Fibroblast of lung (primary cell): ENCODE measurements at regions not wholly inside any gene's neighbourhood (a gene's known extent, or its start where the extent isn't known, plus 50 kb on each side); places are given as distances from the start of the nearest gene placed in this dataset.
A peak's percentile ranks its signal among the peaks of the same experiment; 100 is the strongest.

Experiments used
- DNase-seq, 2 donors: peaks; one replicate each; pipeline versions ENCODE4 v3.0.0 to v3.0.0-alpha.2; 2010; ENCODE audit warnings: low read depth in 2 of 2
- H2AFZ ChIP-seq: 2 replicates; pipeline ENCODE4 v1.5.1; 2012; ENCODE audit warnings: low read length, control low read depth, inconsistent platforms
- H3K27ac ChIP-seq: 2 replicates; pipeline ENCODE4 v1.5.1; 2011; ENCODE audit warnings: low read length, control low read depth; ENCODE audit not compliant: insufficient read depth
- H3K27me3 ChIP-seq: 2 replicates; pipeline ENCODE4 v1.5.1; 2011; ENCODE audit warnings: mild to moderate bottlenecking, low read length; ENCODE audit not compliant: control insufficient read depth, insufficient read depth
- H3K36me3 ChIP-seq: 2 replicates; pipeline ENCODE4 v1.5.1; 2011; ENCODE audit warnings: low read length; ENCODE audit not compliant: control insufficient read depth, insufficient read depth
- H3K4me1 ChIP-seq: 2 replicates; pipeline ENCODE4 v1.5.1; 2011; ENCODE audit warnings: low read length; ENCODE audit not compliant: control insufficient read depth, insufficient read depth; ENCODE audit errors: extremely low read depth
- H3K4me2 ChIP-seq: 2 replicates; pipeline ENCODE4 v1.5.1; 2011; ENCODE audit warnings: low read length, control low read depth; ENCODE audit not compliant: insufficient read depth; ENCODE audit errors: extremely low read depth
- H3K4me3 ChIP-seq, 4 experiments: fragments of 200-600 bp in 1 of 4; sonication (generic) in 1 of 4; replicated peaks in 1 of 4; 2 replicates each; pipeline ENCODE4 v1.5.1; 2011 to 2016; ENCODE audit warnings: low read length in 4 of 4, low read depth in 3 of 4, mild to moderate bottlenecking in 3 of 4, control low read depth in 2 of 4, inconsistent platforms in 1 of 4, mixed read lengths in 1 of 4; ENCODE audit not compliant: insufficient read depth in 1 of 4; ENCODE audit errors: control extremely low read depth in 1 of 4
- H3K79me2 ChIP-seq: 2 replicates; pipeline ENCODE4 v1.5.1; 2012; ENCODE audit warnings: mild to moderate bottlenecking, low read length, inconsistent platforms; ENCODE audit not compliant: control insufficient read depth, insufficient read depth
- H3K9ac ChIP-seq: 2 replicates; pipeline ENCODE4 v1.5.1; 2011; ENCODE audit warnings: mild to moderate bottlenecking, low read length, control low read depth; ENCODE audit not compliant: insufficient read depth
- H3K9me3 ChIP-seq: 2 replicates; pipeline ENCODE4 v1.5.1; 2012; ENCODE audit warnings: low read depth, low read length; ENCODE audit not compliant: control insufficient read depth, insufficient read depth
- H4K20me1 ChIP-seq: 2 replicates; pipeline ENCODE4 v1.5.1; 2011; ENCODE audit warnings: low read length; ENCODE audit not compliant: control insufficient read depth, insufficient read depth; ENCODE audit errors: extremely low read depth
- CTCF ChIP-seq, 2 donors: IDR thresholded peaks in 1 of 2; conservative IDR thresholded peaks in 1 of 2; 1 replicate in 1 of 2; 2 replicates in 1 of 2; pipeline ENCODE4 v1.5.1; 2011 to 2012; ENCODE audit warnings: low read length in 2 of 2, control low read depth in 1 of 2, inconsistent platforms in 1 of 2, low read depth in 1 of 2, mild to moderate bottlenecking in 1 of 2
- EZH2 ChIP-seq: IDR thresholded peaks from 2 replicates; pipeline ENCODE4 v1.5.1; 2012; ENCODE audit warnings: low read length, control low read depth, mild to moderate bottlenecking; ENCODE audit errors: missing control alignments

GRCh38 chr2:46832543-46832942, 83.1 kb downstream of the MCFD2 start:
- DNase-seq, result no peak
- H2AFZ ChIP-seq, result no peak overlapping the region
- no peaks in the 10 kb centered on the region for H4K20me1 ChIP-seq
- H3K9ac ChIP-seq, result no peak overlapping the region
- TF ChIP-seq CTCF (conservative IDR thresholded peaks at IDR 0.05 in 1 of 2, IDR thresholded peaks at IDR 0.05 in 1 of 2; ENCODE audit: low read depth in 1 of 2, low read length in 2 of 2) (no peak), EZH2 (no peak)
- no peak overlapping the region for H3K4me3 ChIP-seq
- no peak overlapping the region for H3K27ac ChIP-seq
- H3K9me3 ChIP-seq, result no peaks in the 10 kb centered on the region
- no peak overlapping the region for H3K4me2 ChIP-seq
- H3K27me3 ChIP-seq, result no peaks in the 10 kb centered on the region
- H3K36me3 ChIP-seq, result no peaks in the 10 kb centered on the region
- peaks cover 26% of the 10 kb centered on the region for H3K4me1 ChIP-seq
- peaks cover 17% of the 10 kb centered on the region for H3K79me2 ChIP-seq

- Histone ChIP-seq H3K4me3 (no peak overlapping the region), H2AFZ (no peak overlapping the region), H3K36me3 (no peaks in the 10 kb centered on the region), H3K9me3 (no peaks in the 10 kb centered on the region), H3K9ac (no peak overlapping the region), H3K4me1 (peaks cover 33% of the 10 kb centered on the region), H4K20me1 (no peaks in the 10 kb centered on the region), H3K27me3 (no peaks in the 10 kb centered on the region), H3K4me2 (no peak overlapping the region), H3K27ac (peak overlapping the region; percentile 53), H3K79me2 (peaks cover 17% of the 10 kb centered on the region)
- no peak for DNase-seq
- TF ChIP-seq CTCF (conservative IDR thresholded peaks at IDR 0.05 in 1 of 2, IDR thresholded peaks at IDR 0.05 in 1 of 2; ENCODE audit: low read depth in 1 of 2, low read length in 2 of 2) (no peak), EZH2 (no peak)
These were observed 83.7 kb downstream of the MCFD2 start for GRCh38 chr2:46831869-46832265.

- H3K4me2 ChIP-seq, result no peak overlapping the region
- no peak overlapping the region for H2AFZ ChIP-seq
- H3K79me2 ChIP-seq, result peaks cover 17% of the 10 kb centered on the region
- H3K36me3 ChIP-seq, result no peaks in the 10 kb centered on the region
- no peak overlapping the region for H3K9ac ChIP-seq
- H3K27ac ChIP-seq, result peak overlapping the region; percentile 53
- H3K27me3 ChIP-seq, result no peaks in the 10 kb centered on the region
- H3K9me3 ChIP-seq, result no peaks in the 10 kb centered on the region
- H3K4me1 ChIP-seq, result peaks cover 34% of the 10 kb centered on the region
- no peaks in the 10 kb centered on the region for H4K20me1 ChIP-seq
- no peak overlapping the region for H3K4me3 ChIP-seq
- TF ChIP-seq CTCF (conservative IDR thresholded peaks at IDR 0.05 in 1 of 2, IDR thresholded peaks at IDR 0.05 in 1 of 2; ENCODE audit: low read depth in 1 of 2, low read length in 2 of 2), result no peak
- TF ChIP-seq EZH2, result no peak
- peak; percentile 64 to 80 for DNase-seq
These were observed 84.3 kb downstream of the MCFD2 start for GRCh38 chr2:46831051-46831868.
